ENCODE measurements at regions not wholly inside any gene's neighbourhood (a gene's known extent, or its start where the extent isn't known, plus 50 kb on each side); places are given as distances from the start of the nearest gene placed in this dataset.
"Not testable (repeated sequence)": the region's sequence is repeated elsewhere in the genome, so short reads cannot be mapped to it uniquely, and the experiment has no call there.

DNA sequence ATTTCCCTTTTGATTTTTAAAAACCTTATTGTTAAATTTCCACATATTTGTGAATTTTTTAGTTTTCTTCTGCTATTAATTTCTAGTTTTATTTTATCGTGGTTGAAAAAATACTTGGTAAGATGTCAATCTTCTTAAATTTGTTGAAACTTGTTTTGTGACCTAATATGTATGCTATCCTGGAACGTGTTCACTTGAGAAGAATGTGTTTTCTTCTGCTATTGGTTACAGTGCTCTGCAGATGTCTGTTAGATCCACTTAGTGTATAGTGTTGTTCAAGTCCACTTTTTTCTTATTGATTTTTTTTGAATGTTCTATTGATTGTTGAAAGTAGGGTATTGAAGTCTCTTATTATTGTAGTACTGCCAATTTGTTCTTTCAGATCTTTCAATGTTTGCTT lies 116.5 kb upstream of the NETO1 start:
- Histone ChIP-seq H3K36me3 (replicated peaks; ENCODE audit: insufficient read depth, low read depth) (no peaks in the 10 kb centered on the region), H3K79me2 (no peaks in the 10 kb centered on the region), H2AFZ (no peak overlapping the region), H3K4me2 (no peak overlapping the region), H3K4me1 (ENCODE audit: insufficient read depth) (no peaks in the 10 kb centered on the region), H4K20me1 (ENCODE audit: insufficient read depth, poor library complexity, severe bottlenecking) (no peaks in the 10 kb centered on the region), H3K27me3 (no peaks in the 10 kb centered on the region), H3K4me3 (no peak overlapping the region), H3K9me2 (replicated peaks; ENCODE audit: insufficient read depth) (no peaks in the 10 kb centered on the region), H3K27ac (no peak overlapping the region), H3K9me3 (ENCODE audit: low read depth) (no peaks in the 10 kb centered on the region)
- DNase-seq (ENCODE audit: low spot score), result no peak
- TF ChIP-seq EZH2phosphoT487 (IDR thresholded peaks at IDR 0.05; ENCODE audit: low read depth, severe bottlenecking, unreplicated experiment) (no peak), EZH2 (IDR thresholded peaks at IDR 0.05; ENCODE audit: borderline replicate concordance) (no peak)
- TF ChIP-seq, protein P1, sequence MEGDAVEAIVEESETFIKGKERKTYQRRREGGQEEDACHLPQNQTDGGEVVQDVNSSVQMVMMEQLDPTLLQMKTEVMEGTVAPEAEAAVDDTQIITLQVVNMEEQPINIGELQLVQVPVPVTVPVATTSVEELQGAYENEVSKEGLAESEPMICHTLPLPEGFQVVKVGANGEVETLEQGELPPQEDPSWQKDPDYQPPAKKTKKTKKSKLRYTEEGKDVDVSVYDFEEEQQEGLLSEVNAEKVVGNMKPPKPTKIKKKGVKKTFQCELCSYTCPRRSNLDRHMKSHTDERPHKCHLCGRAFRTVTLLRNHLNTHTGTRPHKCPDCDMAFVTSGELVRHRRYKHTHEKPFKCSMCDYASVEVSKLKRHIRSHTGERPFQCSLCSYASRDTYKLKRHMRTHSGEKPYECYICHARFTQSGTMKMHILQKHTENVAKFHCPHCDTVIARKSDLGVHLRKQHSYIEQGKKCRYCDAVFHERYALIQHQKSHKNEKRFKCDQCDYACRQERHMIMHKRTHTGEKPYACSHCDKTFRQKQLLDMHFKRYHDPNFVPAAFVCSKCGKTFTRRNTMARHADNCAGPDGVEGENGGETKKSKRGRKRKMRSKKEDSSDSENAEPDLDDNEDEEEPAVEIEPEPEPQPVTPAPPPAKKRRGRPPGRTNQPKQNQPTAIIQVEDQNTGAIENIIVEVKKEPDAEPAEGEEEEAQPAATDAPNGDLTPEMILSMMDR (IDR thresholded peaks at IDR 0.05; ENCODE audit: poor library complexity), result no peak
- WGBS (ENCODE audit: low lambda C conversion rate, missing lambda C conversion rate), result 71% methylated on average over 2 of the region's 2 CpGs

DNA sequence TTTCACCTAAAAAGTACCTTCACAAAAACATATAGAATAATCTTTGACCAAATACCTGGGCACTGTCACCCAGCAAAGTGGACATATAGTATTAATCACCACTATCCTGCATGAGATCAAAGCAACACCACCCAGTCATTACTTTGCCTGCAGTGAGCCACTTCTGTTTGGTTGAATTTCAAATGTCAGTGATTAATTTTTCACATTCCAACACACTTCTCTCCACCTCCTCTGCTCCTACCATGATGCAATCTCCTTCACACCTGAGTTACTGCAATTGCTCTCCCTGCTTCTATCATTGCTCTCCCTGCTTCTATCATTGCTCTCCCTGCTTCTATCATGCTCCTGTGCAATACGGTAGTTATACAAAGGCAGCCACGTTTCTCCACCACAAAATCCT lies 106.1 kb upstream of the NETO1 start:
- DNase-seq (ENCODE audit: low spot score), result no peak
- Histone ChIP-seq H3K4me2 (no peak overlapping the region), H3K9me2 (replicated peaks; ENCODE audit: insufficient read depth) (no peaks in the 10 kb centered on the region), H3K9me3 (ENCODE audit: low read depth) (no peaks in the 10 kb centered on the region), H3K4me1 (ENCODE audit: insufficient read depth) (no peaks in the 10 kb centered on the region), H3K36me3 (replicated peaks; ENCODE audit: insufficient read depth, low read depth) (no peaks in the 10 kb centered on the region), H3K27ac (no peak overlapping the region), H3K27me3 (no peaks in the 10 kb centered on the region), H2AFZ (no peak overlapping the region), H3K4me3 (no peak overlapping the region), H4K20me1 (ENCODE audit: insufficient read depth, poor library complexity, severe bottlenecking) (no peaks in the 10 kb centered on the region), H3K79me2 (no peaks in the 10 kb centered on the region)
- WGBS (ENCODE audit: low lambda C conversion rate, missing lambda C conversion rate), result 88% methylated on average over 2 of the region's 2 CpGs
- TF ChIP-seq EZH2 (IDR thresholded peaks at IDR 0.05; ENCODE audit: borderline replicate concordance), result no peak
- no peak for TF ChIP-seq EZH2phosphoT487 (IDR thresholded peaks at IDR 0.05; ENCODE audit: low read depth, severe bottlenecking, unreplicated experiment)
- TF ChIP-seq, protein P1 (IDR thresholded peaks at IDR 0.05; ENCODE audit: poor library complexity), result no peak

DNA sequence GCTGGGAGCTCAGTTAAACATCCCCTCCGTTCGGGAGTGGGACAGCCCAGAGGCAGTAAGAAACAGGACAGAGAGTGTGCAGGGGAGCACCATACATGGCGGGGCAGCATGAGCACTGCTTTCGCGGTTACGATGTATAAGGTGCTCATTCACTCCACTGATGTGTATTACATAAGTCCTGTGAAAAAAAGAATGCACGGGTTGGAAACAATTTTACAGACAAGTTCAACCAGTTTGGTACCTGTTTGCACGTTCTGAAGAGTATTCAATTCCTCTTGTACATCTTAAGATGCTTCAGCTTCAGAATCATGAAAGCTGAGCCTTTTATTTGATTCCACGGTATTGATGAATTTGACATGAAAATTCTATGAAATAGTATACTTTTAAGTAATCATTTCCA lies 97.8 kb upstream of the NETO1 start:
- H3K9me3 ChIP-seq (ENCODE audit: low read depth), result no peaks in the 10 kb centered on the region
- H3K36me3 ChIP-seq (replicated peaks; ENCODE audit: insufficient read depth, low read depth), result no peaks in the 10 kb centered on the region
- TF ChIP-seq, protein P1 (IDR thresholded peaks at IDR 0.05; ENCODE audit: poor library complexity), result no peak
- TF ChIP-seq EZH2phosphoT487 (IDR thresholded peaks at IDR 0.05; ENCODE audit: low read depth, severe bottlenecking, unreplicated experiment), result no peak
- TF ChIP-seq EZH2 (IDR thresholded peaks at IDR 0.05; ENCODE audit: borderline replicate concordance), result no peak
- no peaks in the 10 kb centered on the region for H3K27me3 ChIP-seq
- no peak overlapping the region for H3K4me3 ChIP-seq
- H3K4me1 ChIP-seq (ENCODE audit: insufficient read depth), result no peaks in the 10 kb centered on the region
- H4K20me1 ChIP-seq (ENCODE audit: insufficient read depth, poor library complexity, severe bottlenecking), result no peaks in the 10 kb centered on the region
- no peak for DNase-seq (ENCODE audit: low spot score)
- H2AFZ ChIP-seq, result no peak overlapping the region
- no peak overlapping the region for H3K27ac ChIP-seq
- 87% methylated on average over 9 of the region's 9 CpGs for WGBS (ENCODE audit: low lambda C conversion rate, missing lambda C conversion rate)
- no peaks in the 10 kb centered on the region for H3K79me2 ChIP-seq
- no peak overlapping the region for H3K4me2 ChIP-seq
- no peaks in the 10 kb centered on the region for H3K9me2 ChIP-seq (replicated peaks; ENCODE audit: insufficient read depth)

DNA sequence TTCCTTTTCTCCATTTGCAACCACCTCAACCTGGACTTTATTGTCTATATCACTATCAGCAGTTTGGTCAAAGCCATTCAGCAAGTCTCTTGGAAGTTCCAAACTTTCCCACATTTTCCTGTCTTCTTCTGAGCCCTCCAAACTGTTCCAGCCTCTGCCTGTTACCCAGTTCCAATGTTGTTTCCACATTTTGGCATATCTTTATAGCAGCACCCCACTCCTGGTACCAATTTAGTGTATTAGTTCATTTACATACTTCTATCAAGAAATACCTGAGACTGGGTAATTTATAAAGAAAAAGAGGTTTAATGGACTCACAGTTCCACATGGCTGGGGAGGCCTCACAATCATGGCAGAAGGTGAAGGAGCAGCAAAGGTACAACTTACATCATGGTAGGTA lies 90.4 kb upstream of the NETO1 start:
- H2AFZ ChIP-seq; DNase-seq (ENCODE audit: low spot score); H3K4me2 ChIP-seq: not testable (repeated sequence)

More for the DNA sequence above, 90.4 kb upstream of the NETO1 start:
- not testable (repeated sequence) for H3K9me2 ChIP-seq (replicated peaks; ENCODE audit: insufficient read depth); H3K9me3 ChIP-seq (ENCODE audit: low read depth); H3K36me3 ChIP-seq (replicated peaks; ENCODE audit: insufficient read depth, low read depth); H3K27ac ChIP-seq; H3K4me1 ChIP-seq (ENCODE audit: insufficient read depth); H3K79me2 ChIP-seq; H3K4me3 ChIP-seq; H4K20me1 ChIP-seq (ENCODE audit: insufficient read depth, poor library complexity, severe bottlenecking); H3K27me3 ChIP-seq

All from hepatocyte (in vitro differentiated cells).